SW480 (cell line): ENCODE measurements at regions not wholly inside any gene's neighbourhood (a gene's known extent, or its start where the extent isn't known, plus 50 kb on each side); places are given as distances from the start of the nearest gene placed in this dataset.
A peak's percentile ranks its signal among the peaks of the same experiment; 100 is the strongest.

Experiments
- DNase-seq: peaks from one replicate; pipeline ENCODE4 v3.0.0-alpha.2; 2016; ENCODE audit warnings: low spot score

- no peak for DNase-seq
Measured at GRCh38 chr6:40721271-40721952, 134.2 kb upstream of the LRFN2 start.

GRCh38 chr6:40720375-40720748 is 133.2 kb upstream of the LRFN2 start:
- no peak for DNase-seq

DNA sequence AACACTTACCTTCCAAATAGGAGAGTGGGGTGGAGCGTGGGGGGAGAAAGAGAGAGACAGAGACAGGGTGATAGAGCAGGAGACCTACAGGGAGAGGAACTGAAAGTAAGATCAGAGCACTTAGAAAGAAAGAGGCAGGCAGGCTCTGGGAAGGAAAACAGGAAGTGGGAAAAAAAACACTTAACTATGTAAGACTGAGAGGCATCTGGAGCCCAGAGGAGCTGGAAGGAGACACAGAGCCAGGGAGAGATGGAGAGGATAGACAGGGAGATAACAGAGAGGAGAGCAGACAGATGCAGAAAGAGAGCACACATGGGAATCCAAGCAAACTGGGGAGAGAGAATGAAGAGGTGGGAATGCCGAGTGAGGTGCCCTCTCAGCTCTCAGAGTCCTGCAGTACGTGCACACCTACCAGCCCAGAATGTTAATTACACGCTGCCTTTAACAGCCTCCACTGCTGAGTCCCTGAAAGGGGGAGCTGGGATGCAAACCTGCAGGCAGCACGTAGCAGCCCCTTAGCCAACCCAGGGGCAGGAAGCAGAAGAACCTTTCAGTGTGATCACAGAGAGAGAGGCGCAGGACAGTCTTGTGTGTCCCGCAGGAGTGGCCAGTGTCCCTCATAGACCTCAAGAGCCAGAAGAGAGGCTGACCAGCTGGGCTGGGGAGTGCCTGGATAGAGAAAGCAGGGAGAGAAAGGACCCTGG is 132.7 kb upstream of the LRFN2 start:
- peak; percentile 11 for DNase-seq

- no peak for DNase-seq
Measured at GRCh38 chr6:40718401-40718800, 131.2 kb upstream of the LRFN2 start.

- no peak for DNase-seq
Measured at GRCh38 chr6:40717411-40718057, 130.4 kb upstream of the LRFN2 start.

DNA sequence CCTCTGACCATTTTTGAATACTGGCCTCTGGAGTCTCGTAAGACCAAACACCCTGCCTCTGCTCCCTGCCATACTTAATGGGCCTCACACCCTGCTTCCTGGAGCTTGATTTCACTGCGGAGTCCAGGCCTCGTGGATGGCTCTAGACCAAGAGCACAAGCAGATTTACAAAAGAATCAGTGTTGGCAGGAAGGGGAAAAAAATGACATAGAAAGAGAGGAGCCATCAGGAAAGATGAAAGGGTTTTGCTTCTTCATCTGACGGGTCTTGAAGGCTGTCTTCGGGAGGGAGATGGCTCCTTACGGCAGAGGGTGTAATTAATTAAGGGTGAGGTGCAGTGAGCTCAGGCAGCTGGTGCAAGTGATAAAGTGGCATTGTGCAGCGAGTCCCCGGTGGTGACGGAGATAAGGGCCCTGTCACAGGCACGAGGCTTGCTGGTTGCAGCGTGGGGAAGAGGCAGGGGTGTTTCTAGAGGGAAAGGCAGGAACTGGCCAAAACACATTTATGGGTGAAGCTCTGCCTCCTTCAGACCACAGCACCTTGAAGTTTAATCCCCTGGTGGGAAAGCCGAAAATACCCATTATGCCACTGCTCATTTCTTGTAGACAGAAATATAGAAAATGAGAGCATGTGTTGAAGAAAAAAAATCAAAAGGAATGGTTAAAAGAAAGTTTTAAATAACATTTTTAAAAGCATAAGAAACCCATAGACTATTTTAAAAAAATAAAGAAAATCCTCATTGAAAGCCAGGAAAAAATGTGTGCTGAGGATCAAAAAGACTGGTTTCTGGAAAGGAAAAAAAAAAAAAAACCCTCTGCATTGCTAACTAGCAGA is 128.6 kb upstream of the LRFN2 start:
- DNase-seq = no peak

- peak; percentile 16 for DNase-seq
Measured at GRCh38 chr6:40714576-40715564, 127.7 kb upstream of the LRFN2 start.

DNA sequence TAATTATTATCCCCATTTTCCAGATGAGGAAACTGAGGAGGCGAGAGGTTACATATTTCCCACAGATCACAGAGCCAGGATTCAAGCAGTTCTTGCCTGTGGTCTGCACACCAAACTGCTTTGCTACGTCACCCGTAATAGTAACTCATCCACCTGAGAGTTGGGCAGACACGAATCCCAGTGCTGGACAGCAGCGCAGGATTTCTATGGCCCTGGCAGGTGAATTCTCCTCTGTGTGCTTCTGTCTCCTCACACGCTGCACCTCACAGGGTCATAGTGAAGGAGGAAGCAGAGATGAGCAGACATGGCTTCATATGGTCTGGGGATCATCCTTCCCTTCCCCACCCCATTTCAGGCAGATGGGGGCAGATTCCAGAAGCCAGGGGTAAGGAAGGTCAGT is 127.0 kb upstream of the LRFN2 start:
- DNase-seq = no peak

DNA sequence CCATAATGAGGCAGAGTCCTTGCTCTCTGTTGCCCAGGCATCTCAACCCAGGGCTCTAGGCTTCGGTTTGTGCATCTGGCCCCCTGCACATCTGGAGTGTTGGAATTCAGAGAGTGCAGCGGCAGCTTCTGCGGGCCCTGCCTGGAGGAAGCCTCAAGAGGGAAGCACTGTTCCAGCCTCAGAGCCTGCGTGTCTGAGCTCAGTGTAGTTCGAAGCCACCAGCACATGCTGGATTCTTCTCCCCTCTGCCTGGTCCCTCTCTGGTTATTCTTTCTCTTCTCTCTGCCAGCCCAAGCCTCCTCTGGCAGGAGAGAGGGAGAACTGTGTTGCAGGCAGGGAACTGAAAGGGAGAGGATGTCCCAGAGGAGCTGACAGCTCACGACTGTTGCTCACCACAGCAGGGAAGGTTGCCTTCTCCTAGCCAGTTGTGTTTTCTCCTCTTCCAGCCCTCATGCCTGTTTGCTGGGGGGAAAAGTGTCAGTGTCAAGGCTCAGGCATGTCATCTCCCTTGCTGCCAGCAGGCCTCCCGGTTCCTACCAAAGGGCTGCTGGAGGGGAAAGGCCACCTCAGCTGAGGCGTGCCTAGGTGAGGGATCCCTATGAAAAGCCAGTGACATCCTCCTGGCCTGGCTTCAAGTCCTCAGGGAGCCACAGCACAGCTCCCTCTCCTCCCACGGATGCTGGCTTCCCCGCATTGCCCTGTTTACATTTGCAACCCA is 126.0 kb upstream of the LRFN2 start:
- DNase-seq = no peak

DNA sequence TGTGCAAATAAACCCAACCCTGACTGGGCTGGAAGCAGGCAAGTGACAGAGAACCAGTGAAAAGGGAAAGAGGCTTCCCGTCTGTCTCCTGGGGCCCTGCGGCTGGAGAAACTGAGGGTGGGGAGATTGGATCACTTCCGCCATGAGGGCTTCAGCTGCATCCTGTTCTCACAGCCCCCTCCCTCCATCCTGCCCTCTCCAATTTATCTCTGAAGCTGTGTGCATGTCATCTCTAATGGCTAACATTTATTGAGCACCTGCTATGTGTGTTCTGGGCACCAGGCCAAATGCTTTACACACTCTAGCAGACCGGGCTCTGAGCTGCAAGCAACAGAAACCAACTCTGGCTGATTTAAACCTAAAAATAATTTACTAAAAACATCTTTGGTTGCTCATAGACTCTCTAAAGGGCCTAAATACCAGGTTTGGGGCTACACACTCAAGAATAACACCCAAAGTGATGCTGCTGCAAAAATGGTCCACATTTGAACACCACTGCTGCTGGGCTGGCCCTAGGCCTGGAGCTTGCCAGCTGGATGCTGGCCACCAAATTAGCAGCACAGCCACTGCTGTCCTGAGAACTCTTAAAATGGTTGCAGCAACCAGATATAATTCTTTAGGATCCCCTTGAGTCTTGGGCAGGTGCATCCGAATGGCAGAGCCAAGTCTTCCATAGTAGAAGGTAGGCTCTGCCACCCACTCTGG is 123.6 kb upstream of the LRFN2 start:
- no peak for DNase-seq

DNA sequence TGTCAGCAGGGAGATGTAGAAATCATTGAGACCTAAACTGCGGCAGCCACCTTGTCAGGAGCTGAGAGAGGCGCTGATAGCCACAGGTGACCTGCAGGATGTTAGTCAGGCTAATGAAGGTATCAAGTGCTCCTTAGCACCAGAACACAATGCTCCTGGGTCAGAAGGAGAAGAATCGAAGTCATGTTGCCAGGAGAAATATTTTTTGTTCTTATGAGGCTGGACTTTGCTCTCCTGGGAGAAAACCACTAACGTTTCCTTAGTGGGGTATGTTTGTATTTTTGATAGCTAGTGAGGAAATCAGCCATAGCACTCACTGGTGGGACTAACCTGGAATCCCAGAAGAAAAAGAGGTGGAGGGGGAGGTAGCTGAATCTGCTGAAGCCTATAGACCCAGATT is 120.9 kb upstream of the LRFN2 start:
- no peak for DNase-seq

DNA sequence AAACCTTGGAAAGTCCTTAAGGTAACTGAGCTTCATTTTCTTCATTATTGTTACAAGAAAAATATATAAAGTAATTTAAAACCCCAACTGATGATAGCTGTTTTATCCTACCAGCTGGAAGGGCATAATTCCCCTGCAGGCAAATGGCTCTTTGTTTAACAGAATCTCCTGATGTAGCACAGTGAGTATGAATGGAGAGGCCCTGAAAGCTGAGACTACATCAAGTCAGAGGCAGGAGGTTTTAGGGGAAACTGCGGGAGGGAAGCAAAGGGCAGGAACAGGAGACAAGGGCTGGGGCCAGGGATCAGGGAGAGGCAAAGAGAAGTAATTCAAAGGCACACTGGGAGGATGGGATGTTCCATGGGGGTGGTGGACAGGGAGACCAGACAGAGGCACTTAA is 119.0 kb upstream of the LRFN2 start:
- DNase-seq = no peak

GRCh38 chr6:40705354-40705753 is 118.2 kb upstream of the LRFN2 start:
- no peak for DNase-seq

GRCh38 chr6:40701352-40702007 is 114.3 kb upstream of the LRFN2 start:
- DNase-seq = no peak

GRCh38 chr6:40700006-40700580 is 112.9 kb upstream of the LRFN2 start:
- DNase-seq = no peak

GRCh38 chr6:40695750-40696415 is 108.7 kb upstream of the LRFN2 start:
- no peak for DNase-seq

DNA sequence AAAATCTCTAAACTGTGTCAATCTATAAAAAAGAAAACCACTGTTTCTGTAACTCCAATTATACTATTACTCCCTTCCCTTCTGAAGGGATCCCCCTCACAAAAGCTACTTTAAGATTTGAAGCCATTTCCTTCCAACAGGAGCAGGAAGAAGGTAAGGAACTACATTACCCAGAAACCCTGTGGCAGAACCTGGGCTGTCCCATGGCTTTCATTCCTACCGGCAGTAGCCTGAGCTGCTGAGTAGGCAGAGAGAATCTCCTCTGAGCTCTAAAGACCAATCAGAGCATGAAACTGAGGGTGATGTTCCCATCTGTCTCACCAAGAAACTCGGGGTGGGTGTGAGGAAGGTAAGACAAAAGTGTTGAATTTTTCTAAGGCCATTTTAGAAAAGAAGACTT is 108.0 kb upstream of the LRFN2 start:
- DNase-seq = peak; percentile 16

GRCh38 chr6:40693768-40694167 is 106.6 kb upstream of the LRFN2 start:
- DNase-seq = no peak

GRCh38 chr6:40692337-40692736 is 105.2 kb upstream of the LRFN2 start:
- no peak for DNase-seq
